Hematopoietic multipotent progenitor cell treated with erythropoietin and hydrocortisone succinate and interleukin-3 and kit ligand, for 6 days (in vitro differentiated cells): ENCODE measurements at regions not wholly inside any gene's neighbourhood (a gene's known extent, or its start where the extent isn't known, plus 50 kb on each side); places are given as distances from the start of the nearest gene placed in this dataset.
"Not testable (repeated sequence)": the region's sequence is repeated elsewhere in the genome, so short reads cannot be mapped to it uniquely, and the experiment has no call there.

Experiments used
- DNase-seq: peaks from one replicate; pipeline ENCODE4 v3.0.0-alpha.2; 2015

- DNase-seq = no peak
Measured at GRCh38 chr20:6401893-6402557, 279.2 kb upstream of the FERMT1 start.

- DNase-seq = no peak
Measured at GRCh38 chr20:6397115-6397514, 274.3 kb upstream of the FERMT1 start.

- DNase-seq = no peak
Measured at GRCh38 chr20:6395695-6396094, 272.9 kb upstream of the FERMT1 start.

GRCh38 chr20:6388671-6389197 is 265.9 kb upstream of the FERMT1 start:
- no peak for DNase-seq

GRCh38 chr20:6384956-6385486 is 262.2 kb upstream of the FERMT1 start:
- no peak for DNase-seq

GRCh38 chr20:6384380-6384779 is 261.6 kb upstream of the FERMT1 start:
- no peak for DNase-seq

GRCh38 chr20:6381887-6382286 is 259.1 kb upstream of the FERMT1 start:
- no peak for DNase-seq

GRCh38 chr20:6362245-6362644 is 239.4 kb upstream of the FERMT1 start:
- no peak for DNase-seq

- no peak for DNase-seq
Measured at GRCh38 chr20:6360766-6361165, 237.9 kb upstream of the FERMT1 start.

- DNase-seq = no peak
Measured at GRCh38 chr20:6355754-6356451, 233.1 kb upstream of the FERMT1 start.

GRCh38 chr20:6348908-6349307 is 226.1 kb upstream of the FERMT1 start:
- DNase-seq = no peak

- DNase-seq = no peak
Measured at GRCh38 chr20:6347916-6348315, 225.1 kb upstream of the FERMT1 start.

GRCh38 chr20:6341491-6341890 is 218.7 kb upstream of the FERMT1 start:
- DNase-seq = no peak

GRCh38 chr20:6339176-6339575 is 216.3 kb upstream of the FERMT1 start:
- no peak for DNase-seq

- no peak for DNase-seq
Measured at GRCh38 chr20:6333110-6333509, 210.3 kb upstream of the FERMT1 start.

GRCh38 chr20:6321235-6321634 is 198.4 kb upstream of the FERMT1 start:
- DNase-seq = not testable (repeated sequence)

GRCh38 chr20:6311841-6312655 is 189.2 kb upstream of the FERMT1 start:
- no peak for DNase-seq

GRCh38 chr20:6311097-6311496 is 188.3 kb upstream of the FERMT1 start:
- no peak for DNase-seq

GRCh38 chr20:6305536-6305935 is 182.7 kb upstream of the FERMT1 start:
- DNase-seq = no peak

- DNase-seq = no peak
Measured at GRCh38 chr20:6302041-6302440, 179.2 kb upstream of the FERMT1 start.

GRCh38 chr20:6299456-6299855 is 176.6 kb upstream of the FERMT1 start:
- DNase-seq = no peak

GRCh38 chr20:6298049-6298448 is 175.2 kb upstream of the FERMT1 start:
- no peak for DNase-seq

GRCh38 chr20:6295867-6296256 is 173.0 kb upstream of the FERMT1 start:
- no peak for DNase-seq
